HepG2 (cell line): ENCODE measurements at regions not wholly inside any gene's neighbourhood (a gene's known extent, or its start where the extent isn't known, plus 50 kb on each side); places are given as distances from the start of the nearest gene placed in this dataset.

Source experiments
- AKAP8 ChIP-seq: sonication (generic); formaldehyde crosslinking; IDR thresholded peaks from 2 replicates; pipeline ENCODE4 v1.5.1; 2020; ENCODE audit warnings: mild to moderate bottlenecking, missing genetic modification reagents
- ASH2L ChIP-seq: fragments of 300-600, 200-600 bp; sonication (generic); IDR thresholded peaks from 2 replicates; pipeline ENCODE4 v1.7.0; 2017; ENCODE audit warnings: low read depth, mild to moderate bottlenecking, moderate library complexity, mixed read lengths, low read length; ENCODE audit not compliant: insufficient read length
- CCDC6 ChIP-seq: sonication (generic); formaldehyde crosslinking; IDR thresholded peaks from 2 replicates; pipeline ENCODE4 v1.8.1; 2022; ENCODE audit warnings: mild to moderate bottlenecking, missing genetic modification reagents, moderate library complexity
- HHEX ChIP-seq: IDR thresholded peaks from 2 replicates; pipeline ENCODE4 v1.6.1; 2016; ENCODE audit warnings: control low read depth
- HOXA5 ChIP-seq: sonication (generic); formaldehyde crosslinking; IDR thresholded peaks from 2 replicates; pipeline ENCODE4 v1.4.0; 2020; ENCODE audit warnings: missing genetic modification reagents
- KAT7 ChIP-seq: IDR thresholded peaks from 2 replicates; pipeline ENCODE4 v1.6.1; 2018; ENCODE audit warnings: borderline replicate concordance, missing compliant biosample characterization
- KLF6 ChIP-seq: IDR thresholded peaks from 2 replicates; pipeline ENCODE4 v1.8.0; 2016; ENCODE audit warnings: missing biosample characterization, missing genetic modification reagents
- NR2C2 ChIP-seq: sonication (generic); formaldehyde crosslinking; IDR thresholded peaks from 2 replicates; pipeline ENCODE4 v1.4.0; 2020; ENCODE audit warnings: missing genetic modification reagents, mild to moderate bottlenecking, moderate library complexity, borderline replicate concordance
- NR2F6 ChIP-seq, 2 experiments: IDR thresholded peaks; 2 replicates each; pipeline ENCODE4 v1.6.1; 2016; ENCODE audit warnings: antibody characterized with exemption in 1 of 2, mild to moderate bottlenecking in 1 of 2
- SIX1 ChIP-seq: sonication (generic); formaldehyde crosslinking; IDR thresholded peaks from 2 replicates; pipeline ENCODE4 v1.4.0; 2020; ENCODE audit warnings: missing genetic modification reagents, borderline replicate concordance
- TCF7 ChIP-seq: sonication (generic); IDR thresholded peaks from 2 replicates; pipeline ENCODE4 v1.6.1; 2016; ENCODE audit warnings: antibody characterized with exemption, low read depth
- THAP11 ChIP-seq: IDR thresholded peaks from 2 replicates; pipeline ENCODE4 v1.6.1; 2016; ENCODE audit warnings: missing biosample characterization, missing genetic modification reagents
- ZBTB43 ChIP-seq: sonication (generic); formaldehyde crosslinking; conservative IDR thresholded peaks from 2 replicates; pipeline ENCODE4 v1.4.0; 2020; ENCODE audit warnings: missing genetic modification reagents
- ZNF335 ChIP-seq: sonication (generic); formaldehyde crosslinking; IDR thresholded peaks from 2 replicates; pipeline ENCODE4 v1.4.0; 2020; ENCODE audit warnings: missing genetic modification reagents
- ZNF350 ChIP-seq: sonication (generic); formaldehyde crosslinking; IDR thresholded peaks from 2 replicates; pipeline ENCODE4 v1.4.0; 2020; ENCODE audit warnings: mild to moderate bottlenecking, low read depth, missing genetic modification reagents, borderline replicate concordance
- ZNF766 ChIP-seq: sonication (generic); formaldehyde crosslinking; IDR thresholded peaks from 2 replicates; pipeline ENCODE4 v1.5.0; 2020; ENCODE audit warnings: missing genetic modification reagents, borderline replicate concordance
- ZNF777 ChIP-seq: sonication (generic); formaldehyde crosslinking; IDR thresholded peaks from 2 replicates; pipeline ENCODE4 v1.4.0; 2020; ENCODE audit warnings: missing genetic modification reagents
- TF ChIP-seq, protein P1 (sequence below): sonication (generic); formaldehyde crosslinking; IDR thresholded peaks from 2 replicates; pipeline ENCODE4 v1.8.1; 2022; ENCODE audit warnings: low read depth, mild to moderate bottlenecking, missing genetic modification reagents
- TF ChIP-seq, protein P2 (sequence below): sonication (generic); formaldehyde crosslinking; IDR thresholded peaks from 2 replicates; pipeline ENCODE4 v1.4.0; 2020; ENCODE audit warnings: missing genetic modification reagents

DNA sequence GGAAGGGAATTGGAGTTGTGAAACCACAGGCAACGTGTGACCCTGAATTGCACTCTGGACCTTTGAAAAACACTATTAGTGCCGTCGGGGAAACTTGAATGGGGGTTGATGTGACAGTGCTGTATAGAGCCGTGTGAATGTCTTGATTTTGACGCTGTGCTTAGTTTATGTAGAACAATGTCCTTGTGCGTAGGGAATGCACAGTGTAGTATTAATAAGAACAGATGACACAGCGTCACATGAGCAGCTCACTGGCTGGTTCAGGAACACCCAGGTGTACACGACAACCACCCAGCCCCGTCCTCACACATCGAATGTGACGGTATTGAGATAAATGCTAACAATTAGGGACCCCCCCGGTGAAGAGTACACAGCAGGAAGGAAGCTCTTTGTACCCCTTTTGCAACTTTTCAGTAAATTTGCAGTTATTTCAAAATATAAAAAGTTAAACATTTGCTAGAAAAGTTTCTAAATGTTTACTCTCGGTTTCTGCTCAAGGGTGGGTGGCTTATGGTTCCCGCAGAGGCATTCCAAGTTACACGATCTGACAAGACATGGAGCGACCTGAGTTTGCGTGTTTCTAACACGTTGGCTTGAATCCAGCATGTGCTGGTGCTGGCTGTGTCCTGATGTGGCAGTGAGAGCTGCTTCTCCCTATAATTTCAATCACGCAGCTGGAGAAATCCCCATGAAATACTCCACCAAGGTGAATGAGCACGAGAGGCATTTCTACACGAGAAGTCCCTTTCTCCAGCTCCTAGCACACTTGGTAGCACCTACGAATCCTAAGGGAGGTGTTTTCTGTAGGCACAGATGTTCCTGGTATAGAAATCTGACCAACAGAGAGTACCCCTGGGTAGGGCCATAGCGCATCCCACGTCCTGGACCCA, 208.0 kb upstream of the EXOC2 start (continued):
- TF ChIP-seq TCF7 (peak; percentile 72; the same call in 1 of the 2 replicates), ZNF766 (CRISPR knock-in tag) (peak; percentile 37; the same call in 1 of the 2 replicates), KAT7 (0 out of 2 replicates have a peak, but pooled peaks have one; percentile 44), CCDC6 (CRISPR knock-in tag) (peak; percentile 56), HHEX (CRISPR knock-in tag) (peak; percentile 80; the same call in 1 of the 2 replicates), KLF6 (CRISPR knock-in tag) (peak; percentile 10; the same call in 1 of the 2 replicates), ZBTB43 (CRISPR knock-in tag) (peak; percentile 63; the same call in 1 of the 2 replicates), NR2F6 (IDR thresholded peaks at IDR 0.05) (peak; percentile 71), NR2F6 (CRISPR knock-in tag; IDR thresholded peaks at IDR 0.05) (peak; percentile 26; the same call in 1 of the 2 replicates), HOXA5 (CRISPR knock-in tag) (0 out of 2 replicates have a peak, but pooled peaks have one; percentile 23), ZNF350 (CRISPR knock-in tag) (peak; percentile 69), ASH2L (peak; percentile 56), ZNF335 (0 out of 2 replicates have a peak, but pooled peaks have one; percentile 16), AKAP8 (0 out of 2 replicates have a peak, but pooled peaks have one; percentile 26), THAP11 (CRISPR knock-in tag) (peak; percentile 27; the same call in 1 of the 2 replicates), NR2C2 (peak; percentile 72), ZNF777 (CRISPR knock-in tag) (peak; percentile 99), SIX1 (CRISPR knock-in tag) (0 out of 2 replicates have a peak, but pooled peaks have one; percentile 34)
- TF ChIP-seq, protein P1, sequence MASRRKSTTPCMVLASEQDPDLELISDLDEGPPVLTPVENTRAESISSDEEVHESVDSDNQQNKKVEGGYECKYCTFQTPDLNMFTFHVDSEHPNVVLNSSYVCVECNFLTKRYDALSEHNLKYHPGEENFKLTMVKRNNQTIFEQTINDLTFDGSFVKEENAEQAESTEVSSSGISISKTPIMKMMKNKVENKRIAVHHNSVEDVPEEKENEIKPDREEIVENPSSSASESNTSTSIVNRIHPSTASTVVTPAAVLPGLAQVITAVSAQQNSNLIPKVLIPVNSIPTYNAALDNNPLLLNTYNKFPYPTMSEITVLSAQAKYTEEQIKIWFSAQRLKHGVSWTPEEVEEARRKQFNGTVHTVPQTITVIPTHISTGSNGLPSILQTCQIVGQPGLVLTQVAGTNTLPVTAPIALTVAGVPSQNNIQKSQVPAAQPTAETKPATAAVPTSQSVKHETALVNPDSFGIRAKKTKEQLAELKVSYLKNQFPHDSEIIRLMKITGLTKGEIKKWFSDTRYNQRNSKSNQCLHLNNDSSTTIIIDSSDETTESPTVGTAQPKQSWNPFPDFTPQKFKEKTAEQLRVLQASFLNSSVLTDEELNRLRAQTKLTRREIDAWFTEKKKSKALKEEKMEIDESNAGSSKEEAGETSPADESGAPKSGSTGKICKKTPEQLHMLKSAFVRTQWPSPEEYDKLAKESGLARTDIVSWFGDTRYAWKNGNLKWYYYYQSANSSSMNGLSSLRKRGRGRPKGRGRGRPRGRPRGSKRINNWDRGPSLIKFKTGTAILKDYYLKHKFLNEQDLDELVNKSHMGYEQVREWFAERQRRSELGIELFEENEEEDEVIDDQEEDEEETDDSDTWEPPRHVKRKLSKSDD = peak; percentile 62; the same call in 1 of the 2 replicates
- TF ChIP-seq, protein P2, sequence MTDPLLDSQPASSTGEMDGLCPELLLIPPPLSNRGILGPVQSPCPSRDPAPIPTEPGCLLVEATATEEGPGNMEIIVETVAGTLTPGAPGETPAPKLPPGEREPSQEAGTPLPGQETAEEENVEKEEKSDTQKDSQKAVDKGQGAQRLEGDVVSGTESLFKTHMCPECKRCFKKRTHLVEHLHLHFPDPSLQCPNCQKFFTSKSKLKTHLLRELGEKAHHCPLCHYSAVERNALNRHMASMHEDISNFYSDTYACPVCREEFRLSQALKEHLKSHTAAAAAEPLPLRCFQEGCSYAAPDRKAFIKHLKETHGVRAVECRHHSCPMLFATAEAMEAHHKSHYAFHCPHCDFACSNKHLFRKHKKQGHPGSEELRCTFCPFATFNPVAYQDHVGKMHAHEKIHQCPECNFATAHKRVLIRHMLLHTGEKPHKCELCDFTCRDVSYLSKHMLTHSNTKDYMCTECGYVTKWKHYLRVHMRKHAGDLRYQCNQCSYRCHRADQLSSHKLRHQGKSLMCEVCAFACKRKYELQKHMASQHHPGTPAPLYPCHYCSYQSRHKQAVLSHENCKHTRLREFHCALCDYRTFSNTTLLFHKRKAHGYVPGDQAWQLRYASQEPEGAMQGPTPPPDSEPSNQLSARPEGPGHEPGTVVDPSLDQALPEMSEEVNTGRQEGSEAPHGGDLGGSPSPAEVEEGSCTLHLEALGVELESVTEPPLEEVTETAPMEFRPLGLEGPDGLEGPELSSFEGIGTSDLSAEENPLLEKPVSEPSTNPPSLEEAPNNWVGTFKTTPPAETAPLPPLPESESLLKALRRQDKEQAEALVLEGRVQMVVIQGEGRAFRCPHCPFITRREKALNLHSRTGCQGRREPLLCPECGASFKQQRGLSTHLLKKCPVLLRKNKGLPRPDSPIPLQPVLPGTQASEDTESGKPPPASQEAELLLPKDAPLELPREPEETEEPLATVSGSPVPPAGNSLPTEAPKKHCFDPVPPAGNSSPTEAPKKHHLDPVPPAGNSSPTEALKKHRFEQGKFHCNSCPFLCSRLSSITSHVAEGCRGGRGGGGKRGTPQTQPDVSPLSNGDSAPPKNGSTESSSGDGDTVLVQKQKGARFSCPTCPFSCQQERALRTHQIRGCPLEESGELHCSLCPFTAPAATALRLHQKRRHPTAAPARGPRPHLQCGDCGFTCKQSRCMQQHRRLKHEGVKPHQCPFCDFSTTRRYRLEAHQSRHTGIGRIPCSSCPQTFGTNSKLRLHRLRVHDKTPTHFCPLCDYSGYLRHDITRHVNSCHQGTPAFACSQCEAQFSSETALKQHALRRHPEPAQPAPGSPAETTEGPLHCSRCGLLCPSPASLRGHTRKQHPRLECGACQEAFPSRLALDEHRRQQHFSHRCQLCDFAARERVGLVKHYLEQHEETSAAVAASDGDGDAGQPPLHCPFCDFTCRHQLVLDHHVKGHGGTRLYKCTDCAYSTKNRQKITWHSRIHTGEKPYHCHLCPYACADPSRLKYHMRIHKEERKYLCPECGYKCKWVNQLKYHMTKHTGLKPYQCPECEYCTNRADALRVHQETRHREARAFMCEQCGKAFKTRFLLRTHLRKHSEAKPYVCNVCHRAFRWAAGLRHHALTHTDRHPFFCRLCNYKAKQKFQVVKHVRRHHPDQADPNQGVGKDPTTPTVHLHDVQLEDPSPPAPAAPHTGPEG (CRISPR knock-in tag) = 0 out of 2 replicates have a peak, but pooled peaks have one; percentile 25
